Heart left ventricle (tissue), 13 donors: ENCODE measurements at regions not wholly inside any gene's neighbourhood (a gene's known extent, or its start where the extent isn't known, plus 50 kb on each side); places are given as distances from the start of the nearest gene placed in this dataset.

ENCODE experiments used
- POLR2A ChIP-seq, 2 donors: fragments of 450-650 bp; IDR thresholded peaks; one replicate each; pipeline ENCODE4 v1.6.1; 2017; ENCODE audit warnings: antibody characterized with exemption in 2 of 2, mild to moderate bottlenecking in 2 of 2, moderate library complexity in 2 of 2
- TF ChIP-seq, protein P1 (sequence below), 12 donors: fragments of 200-600 bp; sonication (generic) in 4 of 12; IDR thresholded peaks; one replicate each; pipeline versions ENCODE4 v1.5.0 to v1.8.0; 2018 to 2022; ENCODE audit warnings: antibody characterized with exemption in 12 of 12, mild to moderate bottlenecking in 5 of 12
- donor health status: ischemic (EF 13 %, LVEDD 7.1; RV severe dilation, severe dysfunction).
- donor health status: DM: no; HTN: yes; CAD: no.
- donor health status: DM: no; HTN: no; CAD: no.
- donor health status: ischemic (EF 25% LVEDD 6.9; RV normal size, moderate dysfunction).
- donor health status: ischemic (EF 25% LVEDD 5.7; RV mildly dilated, moderate dysfunction).
- donor health status: ischemic (EF 35%, LVEDD 5.7; RV mildly dilated, moderate dysfunction).
- donor health status: nonischemic (EF 11% LVEDD 7.7; RV severe dilation, severe dysfunction).
- donor health status: DM: yes; HTN: yes; CAD: no.
- donor health status: PGD.
- donor health status: ischemic (EF 29% LVEDD 5.4; RV normal size, mild dysfunction).
- donor health status: nonischemic (EF 23%, LVEDD 6.1; RV moderate dilation, normal function).

DNA sequence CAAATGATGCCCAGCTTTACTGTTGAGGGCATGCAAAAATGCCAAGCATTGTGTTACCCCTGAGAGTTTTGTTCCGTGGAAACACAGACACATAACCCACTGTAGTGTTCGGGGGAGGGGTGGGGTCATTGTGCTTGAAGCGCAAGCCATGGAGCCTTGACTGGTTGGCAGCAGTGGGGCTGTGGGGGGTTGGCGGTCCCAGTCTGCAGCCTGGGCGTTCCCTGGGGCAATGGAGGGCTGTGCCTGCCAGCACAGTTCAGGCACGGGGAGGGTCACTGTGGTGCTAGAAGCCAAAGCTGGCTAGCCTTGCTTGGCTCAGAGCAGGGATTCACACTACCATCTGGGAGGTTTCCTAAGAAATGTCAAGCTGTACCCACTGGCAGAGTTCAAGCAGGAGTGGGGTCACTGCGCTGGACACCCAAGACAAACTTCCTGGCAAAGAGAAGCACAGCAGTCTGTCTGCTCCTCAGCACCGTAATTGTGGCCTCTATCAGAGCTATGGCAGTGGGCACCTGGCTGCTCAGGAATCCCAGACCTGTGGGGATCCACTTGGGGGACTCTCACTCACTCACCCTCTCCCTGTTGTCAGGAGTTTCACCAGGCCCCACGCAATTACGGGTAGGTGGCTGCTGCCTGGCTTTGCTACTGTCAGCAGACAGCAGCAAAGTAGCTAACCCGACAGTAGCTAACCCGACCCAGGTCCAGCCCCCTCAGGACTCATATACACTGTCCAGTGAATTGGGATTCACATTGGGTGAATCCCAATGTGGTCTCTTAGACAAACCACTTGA is 292.4 kb downstream of the ZWINT start:
- no peak for TF ChIP-seq POLR2A (IDR thresholded peaks at IDR 0.05)
- TF ChIP-seq, protein P1, sequence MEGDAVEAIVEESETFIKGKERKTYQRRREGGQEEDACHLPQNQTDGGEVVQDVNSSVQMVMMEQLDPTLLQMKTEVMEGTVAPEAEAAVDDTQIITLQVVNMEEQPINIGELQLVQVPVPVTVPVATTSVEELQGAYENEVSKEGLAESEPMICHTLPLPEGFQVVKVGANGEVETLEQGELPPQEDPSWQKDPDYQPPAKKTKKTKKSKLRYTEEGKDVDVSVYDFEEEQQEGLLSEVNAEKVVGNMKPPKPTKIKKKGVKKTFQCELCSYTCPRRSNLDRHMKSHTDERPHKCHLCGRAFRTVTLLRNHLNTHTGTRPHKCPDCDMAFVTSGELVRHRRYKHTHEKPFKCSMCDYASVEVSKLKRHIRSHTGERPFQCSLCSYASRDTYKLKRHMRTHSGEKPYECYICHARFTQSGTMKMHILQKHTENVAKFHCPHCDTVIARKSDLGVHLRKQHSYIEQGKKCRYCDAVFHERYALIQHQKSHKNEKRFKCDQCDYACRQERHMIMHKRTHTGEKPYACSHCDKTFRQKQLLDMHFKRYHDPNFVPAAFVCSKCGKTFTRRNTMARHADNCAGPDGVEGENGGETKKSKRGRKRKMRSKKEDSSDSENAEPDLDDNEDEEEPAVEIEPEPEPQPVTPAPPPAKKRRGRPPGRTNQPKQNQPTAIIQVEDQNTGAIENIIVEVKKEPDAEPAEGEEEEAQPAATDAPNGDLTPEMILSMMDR (IDR thresholded peaks at IDR 0.05): no peak
